ENCODE measurements at regions not wholly inside any gene's neighbourhood (a gene's known extent, or its start where the extent isn't known, plus 50 kb on each side); places are given as distances from the start of the nearest gene placed in this dataset.

DNA sequence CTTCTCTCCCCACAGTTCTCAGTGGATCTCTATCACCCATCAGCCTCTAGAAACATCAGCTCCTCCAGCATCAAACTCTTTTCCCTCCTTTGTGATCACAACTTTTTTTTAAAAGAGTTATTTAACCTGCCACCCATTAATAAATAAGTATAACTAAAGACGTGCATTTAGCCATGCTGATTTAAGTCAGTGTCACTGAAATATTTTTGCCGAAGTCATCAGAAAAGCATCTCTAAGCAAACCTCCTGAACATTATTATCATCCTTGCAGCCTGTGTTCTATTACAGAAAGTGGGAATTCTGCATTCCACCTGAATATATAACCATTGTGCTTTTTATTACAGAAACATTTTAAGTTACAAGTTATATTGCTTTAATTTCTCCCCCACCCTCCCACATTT lies 106.2 kb upstream of the ARHGAP28 start:
- TF ChIP-seq MYC (IDR thresholded peaks at IDR 0.05; ENCODE audit: low read depth, low read length) (no peak), POLR2A (IDR thresholded peaks at IDR 0.05; ENCODE audit: extremely low read depth, insufficient read length) (no peak)
- TF ChIP-seq, protein P1, sequence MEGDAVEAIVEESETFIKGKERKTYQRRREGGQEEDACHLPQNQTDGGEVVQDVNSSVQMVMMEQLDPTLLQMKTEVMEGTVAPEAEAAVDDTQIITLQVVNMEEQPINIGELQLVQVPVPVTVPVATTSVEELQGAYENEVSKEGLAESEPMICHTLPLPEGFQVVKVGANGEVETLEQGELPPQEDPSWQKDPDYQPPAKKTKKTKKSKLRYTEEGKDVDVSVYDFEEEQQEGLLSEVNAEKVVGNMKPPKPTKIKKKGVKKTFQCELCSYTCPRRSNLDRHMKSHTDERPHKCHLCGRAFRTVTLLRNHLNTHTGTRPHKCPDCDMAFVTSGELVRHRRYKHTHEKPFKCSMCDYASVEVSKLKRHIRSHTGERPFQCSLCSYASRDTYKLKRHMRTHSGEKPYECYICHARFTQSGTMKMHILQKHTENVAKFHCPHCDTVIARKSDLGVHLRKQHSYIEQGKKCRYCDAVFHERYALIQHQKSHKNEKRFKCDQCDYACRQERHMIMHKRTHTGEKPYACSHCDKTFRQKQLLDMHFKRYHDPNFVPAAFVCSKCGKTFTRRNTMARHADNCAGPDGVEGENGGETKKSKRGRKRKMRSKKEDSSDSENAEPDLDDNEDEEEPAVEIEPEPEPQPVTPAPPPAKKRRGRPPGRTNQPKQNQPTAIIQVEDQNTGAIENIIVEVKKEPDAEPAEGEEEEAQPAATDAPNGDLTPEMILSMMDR (IDR thresholded peaks at IDR 0.05; ENCODE audit: low read depth, low read length), result no peak
- TF ChIP-seq, protein P2, sequence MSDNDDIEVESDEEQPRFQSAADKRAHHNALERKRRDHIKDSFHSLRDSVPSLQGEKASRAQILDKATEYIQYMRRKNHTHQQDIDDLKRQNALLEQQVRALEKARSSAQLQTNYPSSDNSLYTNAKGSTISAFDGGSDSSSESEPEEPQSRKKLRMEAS (IDR thresholded peaks at IDR 0.05; ENCODE audit: low read depth, low read length), result no peak
- no peak overlapping the region for H3K4me3 ChIP-seq (ENCODE audit: low read depth, low read length)
- no peak for DNase-seq (ENCODE audit: low read depth)

DNA sequence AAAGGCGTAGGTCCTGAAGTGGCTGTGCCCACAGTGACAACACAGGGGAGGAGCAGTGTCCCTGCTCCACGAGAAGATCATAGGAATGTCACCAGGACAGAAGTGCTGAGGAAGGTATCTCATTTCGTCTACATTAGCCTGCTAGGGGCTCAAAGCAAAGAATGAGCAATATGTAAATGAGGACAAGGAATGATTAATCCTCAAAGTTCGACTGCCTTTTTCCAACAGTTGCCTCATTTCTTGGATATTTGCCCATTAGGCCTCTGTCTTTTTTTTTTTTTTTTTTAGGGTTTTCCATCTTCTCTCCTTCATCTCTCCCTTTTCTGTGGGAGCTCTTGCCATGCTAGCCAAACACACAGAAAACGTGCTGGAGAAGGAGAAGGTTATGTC lies 105.2 kb upstream of the ARHGAP28 start:
- no peak overlapping the region for H3K4me3 ChIP-seq (ENCODE audit: low read depth, low read length)
- DNase-seq (ENCODE audit: low read depth), result no peak
- TF ChIP-seq MYC (IDR thresholded peaks at IDR 0.05; ENCODE audit: low read depth, low read length) (no peak), POLR2A (IDR thresholded peaks at IDR 0.05; ENCODE audit: extremely low read depth, insufficient read length) (no peak)
- TF ChIP-seq, protein P1 (IDR thresholded peaks at IDR 0.05; ENCODE audit: low read depth, low read length), result no peak
- TF ChIP-seq, protein P2 (IDR thresholded peaks at IDR 0.05; ENCODE audit: low read depth, low read length), result no peak

DNA sequence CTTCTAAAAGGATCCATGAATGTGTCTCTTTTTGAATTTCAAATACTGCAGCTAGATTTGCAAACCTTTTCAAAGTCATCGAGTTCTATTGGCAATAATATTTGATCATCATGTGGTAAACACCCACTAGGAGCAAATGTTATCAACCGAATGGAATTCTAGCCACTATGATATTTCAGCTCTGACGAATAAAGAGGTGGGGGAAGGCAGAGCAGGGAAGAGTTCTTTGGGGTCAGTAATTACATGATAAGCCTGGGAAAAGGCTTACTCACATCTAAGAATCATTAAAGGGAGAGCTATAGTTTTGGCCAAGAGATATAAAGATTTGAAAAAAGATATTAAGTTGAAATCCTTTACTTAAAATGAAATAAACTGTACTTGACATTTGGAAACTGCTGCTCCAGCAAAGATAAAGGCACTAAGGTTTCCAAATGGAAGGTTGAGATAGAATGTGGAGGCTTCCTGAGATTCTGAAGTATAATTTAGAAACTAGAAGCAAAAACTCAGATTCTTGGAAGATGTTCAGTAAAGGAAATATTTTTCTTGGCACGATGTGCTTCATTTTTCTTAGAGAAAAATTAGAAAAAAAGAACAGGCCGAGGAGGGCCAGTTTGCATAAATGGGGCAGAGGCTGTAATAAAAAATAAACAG lies 104.7 kb upstream of the ARHGAP28 start:
- no peak for DNase-seq (ENCODE audit: low read depth)
- H3K4me3 ChIP-seq (ENCODE audit: low read depth, low read length), result no peak overlapping the region
- TF ChIP-seq, protein P2 (IDR thresholded peaks at IDR 0.05; ENCODE audit: low read depth, low read length), result no peak
- TF ChIP-seq, protein P1 (IDR thresholded peaks at IDR 0.05; ENCODE audit: low read depth, low read length), result no peak
- no peak for TF ChIP-seq MYC (IDR thresholded peaks at IDR 0.05; ENCODE audit: low read depth, low read length)
- TF ChIP-seq POLR2A (IDR thresholded peaks at IDR 0.05; ENCODE audit: extremely low read depth, insufficient read length), result no peak

DNA sequence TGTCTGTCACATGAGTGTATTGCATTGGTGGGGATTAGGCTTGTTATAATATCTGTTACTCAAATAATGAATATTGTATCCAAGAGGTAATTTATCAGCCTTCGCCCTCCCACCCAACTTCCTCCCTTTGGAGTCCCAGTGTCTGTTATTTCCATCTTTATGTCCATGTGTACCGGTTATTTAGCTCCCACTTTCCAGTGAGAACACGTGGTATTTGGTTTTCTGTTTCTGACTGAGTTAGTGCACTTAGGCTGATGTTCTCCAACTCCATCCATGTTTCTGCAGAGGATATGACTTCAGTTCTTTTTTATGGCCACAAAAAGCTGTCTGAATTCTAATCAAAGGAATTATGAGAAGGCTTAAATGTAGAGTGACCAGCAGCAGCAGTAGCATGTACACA lies 104.0 kb upstream of the ARHGAP28 start:
- H3K4me3 ChIP-seq (ENCODE audit: low read depth, low read length), result no peak overlapping the region
- no peak for TF ChIP-seq MYC (IDR thresholded peaks at IDR 0.05; ENCODE audit: low read depth, low read length)
- TF ChIP-seq, protein P2 (IDR thresholded peaks at IDR 0.05; ENCODE audit: low read depth, low read length), result no peak
- no peak for TF ChIP-seq POLR2A (IDR thresholded peaks at IDR 0.05; ENCODE audit: extremely low read depth, insufficient read length)
- TF ChIP-seq, protein P1 (IDR thresholded peaks at IDR 0.05; ENCODE audit: low read depth, low read length), result no peak
- DNase-seq (ENCODE audit: low read depth), result no peak

DNA sequence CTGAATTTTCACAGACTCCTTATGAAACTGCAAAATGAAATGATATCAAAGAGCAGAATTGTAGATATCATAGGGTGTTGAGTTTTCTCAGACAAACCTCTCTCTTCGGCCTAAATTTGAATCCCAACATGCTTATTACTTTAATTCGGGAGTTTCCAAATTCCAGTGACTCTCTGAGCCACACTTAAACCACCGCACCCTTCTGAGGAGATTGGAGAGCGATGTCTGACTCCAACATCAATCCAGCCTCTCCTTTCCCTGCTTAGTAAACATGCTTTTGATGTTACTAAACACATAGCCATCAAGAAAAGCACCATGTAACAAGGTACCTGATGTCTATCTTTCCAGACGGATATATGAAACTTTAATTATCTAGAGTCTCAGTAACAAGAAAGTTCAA lies 103.1 kb upstream of the ARHGAP28 start:
- H3K4me3 ChIP-seq (ENCODE audit: low read depth, low read length), result no peak overlapping the region
- TF ChIP-seq MYC (IDR thresholded peaks at IDR 0.05; ENCODE audit: low read depth, low read length) (no peak), POLR2A (IDR thresholded peaks at IDR 0.05; ENCODE audit: extremely low read depth, insufficient read length) (no peak)
- TF ChIP-seq, protein P1 (IDR thresholded peaks at IDR 0.05; ENCODE audit: low read depth, low read length), result no peak
- TF ChIP-seq, protein P2 (IDR thresholded peaks at IDR 0.05; ENCODE audit: low read depth, low read length), result no peak
- DNase-seq (ENCODE audit: low read depth), result no peak
